ENCODE measurements at regions not wholly inside any gene's neighbourhood (a gene's known extent, or its start where the extent isn't known, plus 50 kb on each side); places are given as distances from the start of the nearest gene placed in this dataset.

- no peak overlapping the region for H3K4me3 ChIP-seq (ENCODE audit: insufficient read depth, low read length)
Measured at GRCh38 chr9:16271967-16272366, 598.5 kb downstream of the BNC2 start.

GRCh38 chr9:16272776-16273175, 597.7 kb downstream of the BNC2 start:
- H4K20me1 ChIP-seq (ENCODE audit: insufficient read depth, low read length) = no peaks in the 10 kb centered on the region
- no peaks in the 10 kb centered on the region for H3K27me3 ChIP-seq (ENCODE audit: insufficient read depth, low read length)
- H3K79me2 ChIP-seq (ENCODE audit: insufficient read depth, low read length) = no peaks in the 10 kb centered on the region
- H3K9me3 ChIP-seq (ENCODE audit: low read depth, low read length) = no peaks in the 10 kb centered on the region
- H3K4me1 ChIP-seq (ENCODE audit: insufficient read depth, low read length) = peaks cover 9% of the 10 kb centered on the region
- H3K27ac ChIP-seq (ENCODE audit: low read depth, low read length) = no peak overlapping the region
- no peak overlapping the region for H3K4me2 ChIP-seq (ENCODE audit: insufficient read depth, low read length)
- TF ChIP-seq, protein P1, sequence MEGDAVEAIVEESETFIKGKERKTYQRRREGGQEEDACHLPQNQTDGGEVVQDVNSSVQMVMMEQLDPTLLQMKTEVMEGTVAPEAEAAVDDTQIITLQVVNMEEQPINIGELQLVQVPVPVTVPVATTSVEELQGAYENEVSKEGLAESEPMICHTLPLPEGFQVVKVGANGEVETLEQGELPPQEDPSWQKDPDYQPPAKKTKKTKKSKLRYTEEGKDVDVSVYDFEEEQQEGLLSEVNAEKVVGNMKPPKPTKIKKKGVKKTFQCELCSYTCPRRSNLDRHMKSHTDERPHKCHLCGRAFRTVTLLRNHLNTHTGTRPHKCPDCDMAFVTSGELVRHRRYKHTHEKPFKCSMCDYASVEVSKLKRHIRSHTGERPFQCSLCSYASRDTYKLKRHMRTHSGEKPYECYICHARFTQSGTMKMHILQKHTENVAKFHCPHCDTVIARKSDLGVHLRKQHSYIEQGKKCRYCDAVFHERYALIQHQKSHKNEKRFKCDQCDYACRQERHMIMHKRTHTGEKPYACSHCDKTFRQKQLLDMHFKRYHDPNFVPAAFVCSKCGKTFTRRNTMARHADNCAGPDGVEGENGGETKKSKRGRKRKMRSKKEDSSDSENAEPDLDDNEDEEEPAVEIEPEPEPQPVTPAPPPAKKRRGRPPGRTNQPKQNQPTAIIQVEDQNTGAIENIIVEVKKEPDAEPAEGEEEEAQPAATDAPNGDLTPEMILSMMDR (IDR thresholded peaks at IDR 0.05; ENCODE audit: extremely low read depth, low read depth, low read length) = no peak
- H3K36me3 ChIP-seq (ENCODE audit: insufficient read depth, low read length) = no peaks in the 10 kb centered on the region
- no peak overlapping the region for H3K4me3 ChIP-seq (ENCODE audit: insufficient read depth, low read length)
- H2AFZ ChIP-seq (ENCODE audit: low read length) = peak overlapping the region; percentile 58
- peak; percentile 13 for DNase-seq (ENCODE audit: insufficient read length, low spot score, missing footprints)

More at GRCh38 chr9:16271967-16272366, 598.5 kb downstream of the BNC2 start:
- Histone ChIP-seq H3K36me3 (ENCODE audit: insufficient read depth, low read length) (no peaks in the 10 kb centered on the region), H4K20me1 (ENCODE audit: insufficient read depth, low read length) (no peaks in the 10 kb centered on the region), H3K4me2 (ENCODE audit: insufficient read depth, low read length) (no peak overlapping the region), H2AFZ (ENCODE audit: low read length) (no peak overlapping the region), H3K4me1 (ENCODE audit: insufficient read depth, low read length) (peaks cover 14% of the 10 kb centered on the region), H3K79me2 (ENCODE audit: insufficient read depth, low read length) (no peaks in the 10 kb centered on the region), H3K27ac (ENCODE audit: low read depth, low read length) (no peak overlapping the region), H3K9me3 (ENCODE audit: low read depth, low read length) (no peaks in the 10 kb centered on the region), H3K27me3 (ENCODE audit: insufficient read depth, low read length) (no peaks in the 10 kb centered on the region)
- no peak for DNase-seq (ENCODE audit: insufficient read length, low spot score, missing footprints)
- TF ChIP-seq, protein P1 (IDR thresholded peaks at IDR 0.05; ENCODE audit: extremely low read depth, low read depth, low read length) = no peak

- H4K20me1 ChIP-seq (ENCODE audit: insufficient read depth, low read length) = no peaks in the 10 kb centered on the region
- no peak overlapping the region for H3K4me3 ChIP-seq (ENCODE audit: insufficient read depth, low read length)
- no peak overlapping the region for H3K27ac ChIP-seq (ENCODE audit: low read depth, low read length)
- H3K4me1 ChIP-seq (ENCODE audit: insufficient read depth, low read length) = peaks cover 3% of the 10 kb centered on the region
- DNase-seq (ENCODE audit: insufficient read length, low spot score, missing footprints) = peak; percentile 55
- H3K27me3 ChIP-seq (ENCODE audit: insufficient read depth, low read length) = no peaks in the 10 kb centered on the region
- H3K9me3 ChIP-seq (ENCODE audit: low read depth, low read length) = no peaks in the 10 kb centered on the region
- no peak overlapping the region for H3K4me2 ChIP-seq (ENCODE audit: insufficient read depth, low read length)
- TF ChIP-seq, protein P1 (IDR thresholded peaks at IDR 0.05; ENCODE audit: extremely low read depth, low read depth, low read length) = no peak
- no peaks in the 10 kb centered on the region for H3K79me2 ChIP-seq (ENCODE audit: insufficient read depth, low read length)
- H2AFZ ChIP-seq (ENCODE audit: low read length) = no peak overlapping the region
- H3K36me3 ChIP-seq (ENCODE audit: insufficient read depth, low read length) = no peaks in the 10 kb centered on the region
Measured at GRCh38 chr9:16275795-16276624, 594.5 kb downstream of the BNC2 start.

DNA sequence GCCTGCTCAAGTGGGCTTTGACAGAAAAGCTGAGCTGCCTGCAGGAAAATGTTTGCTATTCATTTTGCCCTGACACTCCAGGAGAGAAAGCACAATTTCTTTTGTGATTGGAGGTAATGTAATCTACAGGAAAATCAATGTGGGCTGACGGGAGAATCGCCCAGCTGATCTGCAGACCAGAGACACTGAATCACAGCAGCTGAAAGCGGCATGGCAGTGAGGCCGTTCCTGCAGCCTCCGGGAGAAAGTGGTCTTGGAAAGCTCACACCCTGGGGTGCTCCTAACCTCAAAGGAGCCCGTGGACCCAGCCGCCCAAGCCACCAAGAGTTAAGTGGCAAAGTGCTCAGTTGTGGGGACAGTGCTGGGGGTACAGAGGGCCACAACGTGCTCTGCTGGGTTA, 593.6 kb downstream of the BNC2 start:
- no peaks in the 10 kb centered on the region for H3K79me2 ChIP-seq (ENCODE audit: insufficient read depth, low read length)
- H3K4me1 ChIP-seq (ENCODE audit: insufficient read depth, low read length) = peaks cover 3% of the 10 kb centered on the region
- no peaks in the 10 kb centered on the region for H3K9me3 ChIP-seq (ENCODE audit: low read depth, low read length)
- no peak overlapping the region for H3K4me2 ChIP-seq (ENCODE audit: insufficient read depth, low read length)
- TF ChIP-seq, protein P1 (IDR thresholded peaks at IDR 0.05; ENCODE audit: extremely low read depth, low read depth, low read length) = no peak
- no peaks in the 10 kb centered on the region for H4K20me1 ChIP-seq (ENCODE audit: insufficient read depth, low read length)
- no peak overlapping the region for H2AFZ ChIP-seq (ENCODE audit: low read length)
- H3K27me3 ChIP-seq (ENCODE audit: insufficient read depth, low read length) = no peaks in the 10 kb centered on the region
- H3K4me3 ChIP-seq (ENCODE audit: insufficient read depth, low read length) = no peak overlapping the region
- DNase-seq (ENCODE audit: insufficient read length, low spot score, missing footprints) = no peak
- no peaks in the 10 kb centered on the region for H3K36me3 ChIP-seq (ENCODE audit: insufficient read depth, low read length)
- no peak overlapping the region for H3K27ac ChIP-seq (ENCODE audit: low read depth, low read length)

All from osteoblast (primary cell).